Astrocyte of the spinal cord (primary cell): ENCODE measurements at regions not wholly inside any gene's neighbourhood (a gene's known extent, or its start where the extent isn't known, plus 50 kb on each side); places are given as distances from the start of the nearest gene placed in this dataset.

Experiments used
- DNase-seq: peaks from one replicate; pipeline ENCODE4 v3.0.0; 2011; ENCODE audit warnings: low read depth, low spot score
- H3K4me3 ChIP-seq: 2 replicates; pipeline ENCODE4 v1.5.1; 2011; ENCODE audit warnings: low read depth, mild to moderate bottlenecking, low read length, moderate library complexity
- CTCF ChIP-seq: IDR thresholded peaks from 2 replicates; pipeline ENCODE4 v1.5.1; 2012; ENCODE audit warnings: low read depth, mild to moderate bottlenecking, low read length, inconsistent platforms
- in situ Hi-C: cut with HindIII; loops from 2 replicates; pipeline ENCODE4 v1.10.0; 2017; ENCODE audit warnings: low sequenced_read_pairs

GRCh38 chr7:25351761-25352160 is 123.5 kb upstream of the NPVF start:
- no peak for DNase-seq
- TF ChIP-seq CTCF: no peak
- in situ Hi-C loops: no loop called here
- H3K4me3 ChIP-seq: no peak overlapping the region

GRCh38 chr7:25353196-25353595 is 124.9 kb upstream of the NPVF start:
- in situ Hi-C loops: no loop called here
- DNase-seq: no peak
- no peak for TF ChIP-seq CTCF
- no peak overlapping the region for H3K4me3 ChIP-seq

DNA sequence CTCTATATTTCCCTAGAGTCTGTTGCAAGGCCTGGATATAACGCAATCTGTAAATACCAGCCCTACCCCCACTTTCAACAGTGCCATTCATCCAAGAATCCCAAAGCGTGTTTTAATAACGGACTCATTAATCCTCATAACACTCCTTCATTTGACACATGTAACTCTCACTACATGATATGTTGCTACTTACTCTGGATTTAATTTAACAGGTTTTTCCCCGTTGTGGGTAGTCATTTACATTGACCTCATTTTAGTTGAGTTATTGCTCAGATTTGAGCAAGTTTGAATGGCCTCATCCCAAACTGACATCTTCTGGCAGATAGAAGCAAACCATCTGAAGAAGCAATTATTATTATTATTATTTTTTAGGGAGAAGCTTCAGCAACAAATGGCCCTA is 125.4 kb upstream of the NPVF start:
- TF ChIP-seq CTCF: no peak
- H3K4me3 ChIP-seq: no peak overlapping the region
- in situ Hi-C loops: no loop called here
- DNase-seq: no peak

GRCh38 chr7:25356534-25357151 is 128.4 kb upstream of the NPVF start:
- no peak for TF ChIP-seq CTCF
- in situ Hi-C loops: no loop called here
- no peak for DNase-seq

GRCh38 chr7:25358926-25359325 is 130.6 kb upstream of the NPVF start:
- in situ Hi-C loops: no loop called here
- no peak for TF ChIP-seq CTCF
- no peak overlapping the region for H3K4me3 ChIP-seq
- DNase-seq: no peak

More at GRCh38 chr7:25356534-25357151, 128.4 kb upstream of the NPVF start:
- no peak overlapping the region for H3K4me3 ChIP-seq

DNA sequence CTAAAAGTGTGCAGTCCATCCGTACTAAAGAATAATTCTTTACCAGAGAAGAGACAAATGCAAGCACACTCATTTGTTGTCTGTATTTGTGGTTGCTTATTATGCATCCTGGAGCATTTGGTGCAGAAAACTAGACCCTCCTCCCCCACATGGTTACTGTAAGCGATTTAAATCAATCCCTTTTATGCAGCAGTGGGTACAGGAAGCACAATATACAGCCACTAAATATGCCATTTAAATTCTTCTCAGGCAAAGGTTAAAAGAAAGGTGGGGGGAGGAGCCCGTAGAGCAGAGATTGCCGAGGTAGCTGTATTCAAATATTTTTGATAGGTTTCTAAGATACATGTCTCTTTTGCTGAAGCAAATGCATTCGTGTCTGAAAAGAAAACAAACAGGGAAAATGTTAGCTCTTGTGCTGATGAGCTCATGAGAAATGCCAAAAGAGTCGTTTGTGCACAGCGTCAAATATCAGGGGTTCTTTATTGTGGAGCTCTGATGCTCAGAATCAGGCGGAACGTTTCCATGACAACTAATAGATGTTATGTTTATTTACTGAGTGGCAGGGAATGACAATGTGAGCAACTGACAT is 131.3 kb upstream of the NPVF start:
- no peak for TF ChIP-seq CTCF
- peak; percentile 20 for DNase-seq
- H3K4me3 ChIP-seq: no peak overlapping the region
- in situ Hi-C loops: no loop called here
